Left lung (tissue), 4 donors: ENCODE measurements at regions not wholly inside any gene's neighbourhood (a gene's known extent, or its start where the extent isn't known, plus 50 kb on each side); places are given as distances from the start of the nearest gene placed in this dataset.
A peak's percentile ranks its signal among the peaks of the same experiment; 100 is the strongest.

Experiments used
- ATAC-seq: fragments of 200-7000 bp; cut with Tn5 transposase; one replicate; pipeline ENCODE4 v1.9.1; 2020; ENCODE audit warnings: moderate library complexity
- DNase-seq, 4 donors: peaks; one replicate each; pipeline ENCODE4 v3.0.0-alpha.2; 2013 to 2020
- H3K27ac ChIP-seq, 2 donors: fragments of 200-600 bp; sonication (generic) in 1 of 2; one replicate each; pipeline versions ENCODE4 v1.5.0 to v1.8.0; 2020 to 2021
- H3K27me3 ChIP-seq, 2 donors: fragments of 200-600 bp; sonication (generic) in 1 of 2; one replicate each; pipeline versions ENCODE4 v1.5.0 to v1.8.0; 2020 to 2021
- H3K36me3 ChIP-seq, 2 donors: fragments of 200-600 bp; sonication (generic) in 1 of 2; one replicate each; pipeline versions ENCODE4 v1.5.0 to v1.8.0; 2020 to 2021
- H3K4me1 ChIP-seq, 2 donors: fragments of 200-600 bp; one replicate each; pipeline ENCODE4 v1.8.0; 2021
- H3K4me3 ChIP-seq, 2 donors: fragments of 200-600 bp; sonication (generic) in 1 of 2; one replicate each; pipeline versions ENCODE4 v1.5.0 to v1.8.0; 2020 to 2021; ENCODE audit warnings: mild to moderate bottlenecking in 1 of 2
- H3K9me3 ChIP-seq, 2 donors: fragments of 200-600 bp; sonication (generic) in 1 of 2; one replicate each; pipeline versions ENCODE4 v1.5.0 to v1.8.0; 2020 to 2021
- intact Hi-C, 2 donors: fragments of 100-400 bp; cut with DNase I; formaldehyde crosslinking; loops; one replicate each; pipeline versions ENCODE4 v1.11.2 to v1.14.2; 2022
- TF ChIP-seq, protein P1 (sequence below), 2 donors: fragments of 200-600 bp; sonication (generic) in 1 of 2; IDR thresholded peaks; one replicate each; pipeline versions ENCODE4 v1.5.0 to v1.8.0; 2021; ENCODE audit warnings: antibody characterized with exemption in 2 of 2
- donor health status: DM: no; HTN: yes; CAD: no.
- donor health status: DM: no; HTN: no; CAD: no.

DNA sequence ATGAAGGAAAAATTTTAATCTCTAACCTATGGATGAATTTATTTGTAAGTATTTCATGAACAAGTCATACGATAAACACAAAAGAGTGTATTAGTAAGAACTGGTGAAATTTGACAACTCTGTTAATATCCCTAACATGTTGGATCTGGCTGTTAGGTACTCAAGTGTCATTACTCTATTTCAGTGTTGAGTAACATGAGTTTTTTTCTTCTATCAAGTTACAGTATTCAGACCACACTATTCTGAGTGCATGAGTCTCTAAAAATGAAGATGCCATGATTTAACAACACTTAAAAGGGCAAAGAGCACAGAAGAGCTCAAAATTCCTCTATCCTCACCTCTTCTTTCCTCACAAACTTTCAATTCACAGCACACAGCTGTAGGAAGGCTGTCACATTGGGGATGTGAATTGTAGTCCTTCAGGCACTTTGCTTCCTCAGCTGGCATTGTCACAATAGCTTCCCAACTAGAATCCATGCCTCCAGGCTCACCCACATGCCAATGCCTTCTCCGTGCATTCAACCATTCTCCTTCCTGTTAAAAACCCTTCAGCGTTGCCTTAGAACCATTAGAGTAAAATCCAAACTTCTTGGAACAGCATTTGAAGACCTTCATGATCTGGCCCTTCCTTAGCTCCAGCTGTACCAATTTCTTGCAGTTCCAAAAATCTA lies 73.7 kb upstream of the DBX2 start:
- Histone ChIP-seq H3K4me1 (no peaks in the 10 kb centered on the region), H3K27me3 (no peaks in the 10 kb centered on the region), H3K27ac (no peak overlapping the region), H3K36me3 (no peaks in the 10 kb centered on the region), H3K4me3 (no peak overlapping the region), H3K9me3 (no peaks in the 10 kb centered on the region)
- intact Hi-C loops: no loop called here
- ATAC-seq: no peak
- TF ChIP-seq, protein P1, sequence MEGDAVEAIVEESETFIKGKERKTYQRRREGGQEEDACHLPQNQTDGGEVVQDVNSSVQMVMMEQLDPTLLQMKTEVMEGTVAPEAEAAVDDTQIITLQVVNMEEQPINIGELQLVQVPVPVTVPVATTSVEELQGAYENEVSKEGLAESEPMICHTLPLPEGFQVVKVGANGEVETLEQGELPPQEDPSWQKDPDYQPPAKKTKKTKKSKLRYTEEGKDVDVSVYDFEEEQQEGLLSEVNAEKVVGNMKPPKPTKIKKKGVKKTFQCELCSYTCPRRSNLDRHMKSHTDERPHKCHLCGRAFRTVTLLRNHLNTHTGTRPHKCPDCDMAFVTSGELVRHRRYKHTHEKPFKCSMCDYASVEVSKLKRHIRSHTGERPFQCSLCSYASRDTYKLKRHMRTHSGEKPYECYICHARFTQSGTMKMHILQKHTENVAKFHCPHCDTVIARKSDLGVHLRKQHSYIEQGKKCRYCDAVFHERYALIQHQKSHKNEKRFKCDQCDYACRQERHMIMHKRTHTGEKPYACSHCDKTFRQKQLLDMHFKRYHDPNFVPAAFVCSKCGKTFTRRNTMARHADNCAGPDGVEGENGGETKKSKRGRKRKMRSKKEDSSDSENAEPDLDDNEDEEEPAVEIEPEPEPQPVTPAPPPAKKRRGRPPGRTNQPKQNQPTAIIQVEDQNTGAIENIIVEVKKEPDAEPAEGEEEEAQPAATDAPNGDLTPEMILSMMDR (IDR thresholded peaks at IDR 0.05): no peak
- no peak for DNase-seq

DNA sequence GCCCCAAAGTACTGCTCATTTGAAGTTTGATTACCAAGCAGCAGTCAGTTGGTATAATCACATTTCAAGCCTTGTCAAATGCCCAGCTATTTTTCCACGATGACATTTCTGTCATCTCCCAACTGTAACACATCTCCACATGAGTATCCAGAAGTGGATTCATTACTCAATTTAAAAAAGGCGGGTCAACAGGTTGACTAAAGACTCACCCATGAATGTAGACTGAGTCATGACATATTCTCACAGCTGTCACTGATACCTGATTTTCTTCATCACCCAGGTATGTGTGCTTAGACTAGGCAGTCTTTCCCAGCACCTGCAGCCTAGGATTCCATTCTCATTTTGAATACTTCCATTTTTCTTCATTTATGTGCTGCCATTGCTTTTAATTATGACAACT lies 75.1 kb upstream of the DBX2 start:
- no peak for DNase-seq
- no peaks in the 10 kb centered on the region for H3K27me3 ChIP-seq
- H3K27ac ChIP-seq: no peak overlapping the region
- no peaks in the 10 kb centered on the region for H3K4me1 ChIP-seq
- no peaks in the 10 kb centered on the region for H3K9me3 ChIP-seq
- no peak for ATAC-seq
- H3K4me3 ChIP-seq: no peak overlapping the region
- TF ChIP-seq, protein P1 (IDR thresholded peaks at IDR 0.05): no peak
- no peaks in the 10 kb centered on the region for H3K36me3 ChIP-seq
- intact Hi-C loops: no loop called here

- DNase-seq: no peak
- TF ChIP-seq, protein P1 (IDR thresholded peaks at IDR 0.05): no peak
- Histone ChIP-seq H3K27me3 (no peaks in the 10 kb centered on the region), H3K36me3 (no peaks in the 10 kb centered on the region), H3K4me1 (no peaks in the 10 kb centered on the region), H3K27ac (no peak overlapping the region), H3K9me3 (no peaks in the 10 kb centered on the region), H3K4me3 (no peak overlapping the region)
- intact Hi-C loops: no loop called here
- no peak for ATAC-seq
Measured at GRCh38 chr12:45128637-45129036, 77.7 kb upstream of the DBX2 start.

DNA sequence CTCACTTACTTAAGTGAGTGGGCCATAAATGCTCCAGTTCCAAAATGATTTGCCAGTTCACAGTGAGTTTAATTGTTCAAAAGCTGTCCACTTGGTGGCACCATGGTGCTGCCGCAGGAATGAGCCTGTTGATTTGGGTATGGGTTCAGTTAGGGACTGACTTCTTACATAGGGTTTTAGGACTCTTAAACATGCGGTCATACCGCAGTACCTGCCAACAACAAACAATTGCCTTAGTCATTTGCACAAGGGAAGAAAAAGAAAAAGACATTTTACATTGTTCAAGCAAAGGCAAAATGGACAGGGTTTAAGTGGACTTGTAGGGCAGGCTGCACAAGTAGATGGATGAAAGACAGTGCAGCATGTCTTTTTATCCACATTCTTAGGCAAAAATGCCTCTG lies 80.0 kb upstream of the DBX2 start:
- Histone ChIP-seq H3K27ac (no peak overlapping the region), H3K27me3 (no peaks in the 10 kb centered on the region), H3K4me3 (no peak overlapping the region), H3K36me3 (no peaks in the 10 kb centered on the region), H3K9me3 (no peaks in the 10 kb centered on the region), H3K4me1 (no peaks in the 10 kb centered on the region)
- DNase-seq (peak in 2 of 4 donors; percentile 51 to 73), ATAC-seq (peak; percentile 93)
- TF ChIP-seq, protein P1 (IDR thresholded peaks at IDR 0.05): peak; percentile 30 to 44
- intact Hi-C loops: no loop called here

- TF ChIP-seq, protein P1 (IDR thresholded peaks at IDR 0.05): no peak
- H3K9me3 ChIP-seq: no peaks in the 10 kb centered on the region
- no peaks in the 10 kb centered on the region for H3K4me1 ChIP-seq
- DNase-seq (no peak), ATAC-seq (no peak)
- H3K27ac ChIP-seq: no peak overlapping the region
- no peaks in the 10 kb centered on the region for H3K27me3 ChIP-seq
- no peak overlapping the region for H3K4me3 ChIP-seq
- no peaks in the 10 kb centered on the region for H3K36me3 ChIP-seq
- intact Hi-C loops: no loop called here
Measured at GRCh38 chr12:45131506-45131905, 80.6 kb upstream of the DBX2 start.
